ENCODE measurements at regions not wholly inside any gene's neighbourhood (a gene's known extent, or its start where the extent isn't known, plus 50 kb on each side); places are given as distances from the start of the nearest gene placed in this dataset.

- Histone ChIP-seq H3K36me3 (no peaks in the 10 kb centered on the region), H3K4me3 (no peak overlapping the region), H3K27ac (no peak overlapping the region), H3K4me1 (no peaks in the 10 kb centered on the region), H3K27me3 (no peaks in the 10 kb centered on the region), H3K9me3 (no peaks in the 10 kb centered on the region)
- intact Hi-C loops (cut with DNase I) = no loop called here
- TF ChIP-seq POLR2A (IDR thresholded peaks at IDR 0.05) (no peak), POLR2AphosphoS5 (IDR thresholded peaks at IDR 0.05; ENCODE audit: insufficient read depth in 1 of 2, low read depth in 1 of 2) (no peak)
- TF ChIP-seq, protein P1, sequence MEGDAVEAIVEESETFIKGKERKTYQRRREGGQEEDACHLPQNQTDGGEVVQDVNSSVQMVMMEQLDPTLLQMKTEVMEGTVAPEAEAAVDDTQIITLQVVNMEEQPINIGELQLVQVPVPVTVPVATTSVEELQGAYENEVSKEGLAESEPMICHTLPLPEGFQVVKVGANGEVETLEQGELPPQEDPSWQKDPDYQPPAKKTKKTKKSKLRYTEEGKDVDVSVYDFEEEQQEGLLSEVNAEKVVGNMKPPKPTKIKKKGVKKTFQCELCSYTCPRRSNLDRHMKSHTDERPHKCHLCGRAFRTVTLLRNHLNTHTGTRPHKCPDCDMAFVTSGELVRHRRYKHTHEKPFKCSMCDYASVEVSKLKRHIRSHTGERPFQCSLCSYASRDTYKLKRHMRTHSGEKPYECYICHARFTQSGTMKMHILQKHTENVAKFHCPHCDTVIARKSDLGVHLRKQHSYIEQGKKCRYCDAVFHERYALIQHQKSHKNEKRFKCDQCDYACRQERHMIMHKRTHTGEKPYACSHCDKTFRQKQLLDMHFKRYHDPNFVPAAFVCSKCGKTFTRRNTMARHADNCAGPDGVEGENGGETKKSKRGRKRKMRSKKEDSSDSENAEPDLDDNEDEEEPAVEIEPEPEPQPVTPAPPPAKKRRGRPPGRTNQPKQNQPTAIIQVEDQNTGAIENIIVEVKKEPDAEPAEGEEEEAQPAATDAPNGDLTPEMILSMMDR (IDR thresholded peaks at IDR 0.05) = no peak
- no peak for DNase-seq (ENCODE audit: extremely low spot score in 2 of 2)
Measured at GRCh38 chr1:38778051-38778450, 81.5 kb downstream of the RRAGC start.

DNA sequence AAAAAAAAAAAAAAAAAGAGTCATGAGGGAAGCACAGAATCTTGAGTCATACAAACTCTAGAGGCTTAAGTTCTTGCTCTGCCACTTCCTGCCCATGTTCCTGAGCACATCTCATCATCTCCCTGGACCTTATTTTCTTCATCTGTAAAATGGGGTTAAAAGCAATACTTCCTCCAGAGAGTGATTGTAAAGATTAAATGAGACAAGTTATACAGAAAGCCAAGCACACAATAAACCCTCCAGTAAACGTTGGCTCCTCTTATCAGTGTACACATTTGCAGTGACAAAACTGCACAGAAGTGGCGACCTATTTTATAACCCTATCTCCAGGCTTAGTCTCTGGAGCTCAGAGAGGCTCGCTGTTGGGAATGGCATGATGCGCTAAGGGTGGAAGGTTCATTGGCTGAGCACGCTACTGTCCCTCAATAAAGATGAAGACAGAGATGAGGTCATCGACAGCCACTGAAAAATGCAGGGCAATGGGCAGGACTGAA, 82.1 kb downstream of the RRAGC start:
- H3K4me3 ChIP-seq = no peak overlapping the region
- DNase-seq (ENCODE audit: extremely low spot score in 2 of 2) = no peak
- no peaks in the 10 kb centered on the region for H3K27me3 ChIP-seq
- no peaks in the 10 kb centered on the region for H3K36me3 ChIP-seq
- no peaks in the 10 kb centered on the region for H3K4me1 ChIP-seq
- intact Hi-C loops (cut with DNase I) = no loop called here
- H3K9me3 ChIP-seq = no peaks in the 10 kb centered on the region
- H3K27ac ChIP-seq = no peak overlapping the region
- no peak for TF ChIP-seq POLR2AphosphoS5 (IDR thresholded peaks at IDR 0.05; ENCODE audit: insufficient read depth in 1 of 2, low read depth in 1 of 2)
- no peak for TF ChIP-seq POLR2A (IDR thresholded peaks at IDR 0.05)
- TF ChIP-seq, protein P1 (IDR thresholded peaks at IDR 0.05) = no peak

DNA sequence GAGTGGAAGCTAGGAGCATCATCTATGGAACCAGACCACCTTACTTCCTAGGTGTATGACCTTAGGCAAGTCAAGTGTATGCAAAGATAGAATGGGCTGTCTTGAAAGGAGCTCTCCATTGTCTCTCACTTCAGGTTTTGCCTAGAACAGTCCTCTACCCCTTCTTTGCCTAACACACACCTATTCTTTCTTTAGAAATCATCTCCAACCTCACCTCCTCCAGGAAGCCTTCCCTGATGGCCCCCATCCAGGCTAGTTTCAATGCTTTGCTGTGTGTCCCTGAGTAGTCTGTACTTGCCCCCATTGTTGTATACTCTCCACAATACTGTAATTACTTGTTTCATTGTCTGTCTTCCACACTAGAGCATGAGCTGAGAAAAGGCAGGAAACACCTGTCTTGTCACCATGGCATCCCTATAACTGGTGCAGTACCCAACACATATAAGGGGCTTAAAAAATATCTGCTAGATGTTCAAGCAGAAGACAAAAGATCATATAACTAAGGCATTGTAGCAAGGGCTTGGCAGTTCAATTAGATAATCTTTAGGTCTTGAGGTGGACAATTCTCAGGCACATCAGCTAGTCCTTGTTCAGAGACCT, 83.0 kb downstream of the RRAGC start:
- TF ChIP-seq, protein P1 (IDR thresholded peaks at IDR 0.05) = no peak
- TF ChIP-seq POLR2A (IDR thresholded peaks at IDR 0.05) (no peak), POLR2AphosphoS5 (IDR thresholded peaks at IDR 0.05; ENCODE audit: insufficient read depth in 1 of 2, low read depth in 1 of 2) (no peak)
- intact Hi-C loops (cut with DNase I) = no loop called here

GRCh38 chr1:38775175-38775845, 84.3 kb downstream of the RRAGC start:
- Histone ChIP-seq H3K9me3 (no peaks in the 10 kb centered on the region), H3K36me3 (no peaks in the 10 kb centered on the region), H3K27ac (no peak overlapping the region), H3K4me3 (no peak overlapping the region), H3K4me1 (no peaks in the 10 kb centered on the region), H3K27me3 (no peaks in the 10 kb centered on the region)
- intact Hi-C loops (cut with DNase I) = no loop called here
- no peak for DNase-seq (ENCODE audit: extremely low spot score in 2 of 2)
- TF ChIP-seq POLR2A (IDR thresholded peaks at IDR 0.05) (no peak), POLR2AphosphoS5 (IDR thresholded peaks at IDR 0.05; ENCODE audit: insufficient read depth in 1 of 2, low read depth in 1 of 2) (no peak)
- TF ChIP-seq, protein P1 (IDR thresholded peaks at IDR 0.05) = no peak

More for the DNA sequence above, 83.0 kb downstream of the RRAGC start:
- no peaks in the 10 kb centered on the region for H3K4me1 ChIP-seq
- no peaks in the 10 kb centered on the region for H3K36me3 ChIP-seq
- no peaks in the 10 kb centered on the region for H3K27me3 ChIP-seq
- no peak overlapping the region for H3K4me3 ChIP-seq
- H3K27ac ChIP-seq = no peak overlapping the region
- DNase-seq (ENCODE audit: extremely low spot score in 2 of 2) = no peak
- no peaks in the 10 kb centered on the region for H3K9me3 ChIP-seq

- Histone ChIP-seq H3K9me3 (no peaks in the 10 kb centered on the region), H3K4me3 (no peak overlapping the region), H3K36me3 (no peaks in the 10 kb centered on the region), H3K27me3 (no peaks in the 10 kb centered on the region), H3K27ac (no peak overlapping the region), H3K4me1 (no peaks in the 10 kb centered on the region)
- DNase-seq (ENCODE audit: extremely low spot score in 2 of 2) = no peak
- TF ChIP-seq POLR2AphosphoS5 (IDR thresholded peaks at IDR 0.05; ENCODE audit: insufficient read depth in 1 of 2, low read depth in 1 of 2) (no peak), POLR2A (IDR thresholded peaks at IDR 0.05) (no peak)
- TF ChIP-seq, protein P1 (IDR thresholded peaks at IDR 0.05) = no peak
- intact Hi-C loops (cut with DNase I) = no loop called here
Measured at GRCh38 chr1:38773483-38773882, 86.1 kb downstream of the RRAGC start.

All from vagina (tissue), 2 donors.